HEK293T (cell line): ENCODE measurements at regions not wholly inside any gene's neighbourhood (a gene's known extent, or its start where the extent isn't known, plus 50 kb on each side); places are given as distances from the start of the nearest gene placed in this dataset.

Experiments used
- CTCF ChIA-PET: fragments of 350-600 bp; formaldehyde crosslinking; extraction: SDS; loops from one replicate; lab custom pipeline; 2021; ENCODE audit warnings: antibody characterized with exemption, inconsistent platforms; lab: Yijun Ruan, JAX
- POLR2A ChIA-PET: fragments of 350-600 bp; formaldehyde crosslinking; extraction: SDS; loops from one replicate; lab custom pipeline; 2020; ENCODE audit warnings: antibody characterized with exemption, inconsistent platforms; lab: Yijun Ruan, JAX
- DNase-seq: peaks from one replicate; pipeline ENCODE4 v3.0.0; 2012; ENCODE audit warnings: mixed read lengths; ENCODE audit errors: extremely low spot score
- ARNT ChIP-seq: fragments of 450-650 bp; IDR thresholded peaks from 2 replicates; pipeline ENCODE4 v1.6.1; 2017; ENCODE audit warnings: mild to moderate bottlenecking
- BHLHE40 ChIP-seq: fragments of 450-650 bp; IDR thresholded peaks from 2 replicates; pipeline ENCODE4 v1.6.1; 2016; ENCODE audit warnings: mild to moderate bottlenecking, moderate library complexity, borderline replicate concordance
- CTBP1 ChIP-seq: fragments of 450-650 bp; IDR thresholded peaks from 2 replicates; pipeline ENCODE4 v1.6.1; 2016; ENCODE audit warnings: borderline replicate concordance
- ELF4 ChIP-seq: fragments of 450-650 bp; IDR thresholded peaks from 2 replicates; pipeline ENCODE4 v1.6.1; 2017; ENCODE audit warnings: antibody characterized with exemption
- FOXA1 ChIP-seq: fragments of 450-650 bp; IDR thresholded peaks from 2 replicates; pipeline ENCODE4 v1.6.1; 2016; ENCODE audit warnings: mild to moderate bottlenecking
- FOXK2 ChIP-seq: fragments of 450-650 bp; IDR thresholded peaks from 2 replicates; pipeline ENCODE4 v1.6.1; 2016; ENCODE audit warnings: mild to moderate bottlenecking
- FOXM1 ChIP-seq: fragments of 450-650 bp; IDR thresholded peaks from 2 replicates; pipeline ENCODE4 v1.6.1; 2017; ENCODE audit warnings: mild to moderate bottlenecking, borderline replicate concordance
- HDGF ChIP-seq: fragments of 450-650 bp; IDR thresholded peaks from 2 replicates; pipeline ENCODE4 v1.6.1; 2017; ENCODE audit warnings: antibody characterized with exemption, borderline replicate concordance
- L3MBTL2 ChIP-seq: fragments of 450-650 bp; conservative IDR thresholded peaks from 2 replicates; pipeline ENCODE4 v1.6.1; 2016; ENCODE audit warnings: mild to moderate bottlenecking
- LEF1 ChIP-seq: fragments of 450-650 bp; IDR thresholded peaks from 2 replicates; pipeline ENCODE4 v1.6.1; 2017; ENCODE audit warnings: mild to moderate bottlenecking, borderline replicate concordance
- NFRKB ChIP-seq: fragments of 450-650 bp; IDR thresholded peaks from 2 replicates; pipeline ENCODE4 v1.6.1; 2016; ENCODE audit warnings: mild to moderate bottlenecking, moderate library complexity
- PKNOX1 ChIP-seq: fragments of 450-650 bp; IDR thresholded peaks from 2 replicates; pipeline ENCODE4 v1.6.1; 2016
- SP1 ChIP-seq: fragments of 450-650 bp; IDR thresholded peaks from 2 replicates; pipeline ENCODE4 v1.6.1; 2017
- SUZ12 ChIP-seq: fragments of 450-650 bp; IDR thresholded peaks from 2 replicates; pipeline ENCODE4 v1.6.1; 2016; ENCODE audit warnings: mild to moderate bottlenecking
- TARDBP ChIP-seq: fragments of 450-650 bp; IDR thresholded peaks from 2 replicates; pipeline ENCODE4 v1.6.1; 2016
- ZNF384 ChIP-seq: fragments of 450-650 bp; IDR thresholded peaks from 2 replicates; pipeline ENCODE4 v1.6.1; 2016

GRCh38 chr18:56127322-56128099, 510.9 kb downstream of the TXNL1 start:
- ChIA-PET POLR2A (no interaction called here), CTCF (no interaction called here)
- no peak for DNase-seq
- TF ChIP-seq PKNOX1 = no peak
- no peak for TF ChIP-seq TARDBP
- TF ChIP-seq ZNF384 = no peak
- no peak for TF ChIP-seq SP1
- TF ChIP-seq LEF1 = no peak
- TF ChIP-seq NFRKB = no peak
- no peak for TF ChIP-seq BHLHE40
- no peak for TF ChIP-seq HDGF
- TF ChIP-seq FOXK2 = no peak
- TF ChIP-seq FOXM1 = no peak
- TF ChIP-seq ARNT = no peak
- TF ChIP-seq FOXA1 = no peak
- TF ChIP-seq CTBP1 = no peak
- TF ChIP-seq L3MBTL2 = no peak
- no peak for TF ChIP-seq SUZ12
- TF ChIP-seq ELF4 = no peak

GRCh38 chr18:56124186-56124585, 514.2 kb downstream of the TXNL1 start:
- ChIA-PET CTCF (no interaction called here), POLR2A (no interaction called here)
- no peak for DNase-seq
- no peak for TF ChIP-seq CTBP1
- no peak for TF ChIP-seq HDGF
- TF ChIP-seq ZNF384 = no peak
- TF ChIP-seq PKNOX1 = no peak
- no peak for TF ChIP-seq L3MBTL2
- TF ChIP-seq SUZ12 = no peak
- no peak for TF ChIP-seq ELF4
- TF ChIP-seq BHLHE40 = no peak
- no peak for TF ChIP-seq FOXM1
- TF ChIP-seq SP1 = no peak

GRCh38 chr18:56121669-56122068, 516.7 kb downstream of the TXNL1 start:
- ChIA-PET POLR2A (no interaction called here), CTCF (no interaction called here)
- no peak for TF ChIP-seq LEF1
- no peak for DNase-seq

- no peak for DNase-seq
- ChIA-PET CTCF (no interaction called here), POLR2A (no interaction called here)
- no peak for TF ChIP-seq ARNT
- TF ChIP-seq FOXA1 = no peak
These were observed 517.6 kb downstream of the TXNL1 start for GRCh38 chr18:56120782-56121181.

GRCh38 chr18:56119681-56120080, 518.7 kb downstream of the TXNL1 start:
- ChIA-PET CTCF (no interaction called here), POLR2A (no interaction called here)
- no peak for TF ChIP-seq NFRKB
- no peak for TF ChIP-seq HDGF
- TF ChIP-seq SP1 = no peak
- no peak for TF ChIP-seq ARNT
- TF ChIP-seq CTBP1 = no peak
- TF ChIP-seq FOXM1 = no peak
- no peak for TF ChIP-seq BHLHE40
- DNase-seq = no peak

- no peak for DNase-seq
- no peak for TF ChIP-seq ZNF384
- no peak for TF ChIP-seq FOXA1
- no peak for TF ChIP-seq PKNOX1
- no peak for TF ChIP-seq NFRKB
- no peak for TF ChIP-seq BHLHE40
- no peak for TF ChIP-seq CTBP1
- TF ChIP-seq ELF4 = no peak
- POLR2A ChIA-PET = no interaction called here
- CTCF ChIA-PET = no interaction called here
These were observed 520.0 kb downstream of the TXNL1 start for GRCh38 chr18:56118422-56118821.

- no peak for DNase-seq
- ChIA-PET CTCF (no interaction called here), POLR2A (no interaction called here)
- TF ChIP-seq TARDBP (no peak), ZNF384 (no peak), SP1 (no peak), ELF4 (no peak), NFRKB (no peak), ARNT (no peak), CTBP1 (no peak), PKNOX1 (no peak), BHLHE40 (no peak), L3MBTL2 (no peak), LEF1 (no peak), HDGF (no peak), FOXM1 (no peak), FOXK2 (no peak), FOXA1 (no peak), SUZ12 (no peak)
These were observed 523.0 kb downstream of the TXNL1 start for GRCh38 chr18:56115071-56116015.
